T-helper 2 cell treated with Interferon-gamma antibody and Interleukin-4, amounts not matched to agents 100 ng/mL and 5 ng/mL, for 36 hours (primary cell): ENCODE measurements at regions not wholly inside any gene's neighbourhood (a gene's known extent, or its start where the extent isn't known, plus 50 kb on each side); places are given as distances from the start of the nearest gene placed in this dataset.

Source experiments
- intact Hi-C: fragments of 100-400 bp; cut with micrococcal nuclease; formaldehyde crosslinking; loops from one replicate; pipeline ENCODE4 v1.15.1; 2023

GRCh38 chr17:73782641-73783381 lies 138.6 kb upstream of the SDK2 start:
- intact Hi-C loops = no loop called here

- intact Hi-C loops = no loop called here
Observed at GRCh38 chr17:73783382-73783766, 139.1 kb upstream of the SDK2 start.

GRCh38 chr17:73783945-73784603 lies 139.8 kb upstream of the SDK2 start:
- intact Hi-C loops = no loop called here

GRCh38 chr17:73785496-73785895 lies 141.3 kb upstream of the SDK2 start:
- intact Hi-C loops = no loop called here

- intact Hi-C loops = no loop called here
Observed at GRCh38 chr17:73785958-73786743, 141.9 kb upstream of the SDK2 start.

- intact Hi-C loops = no loop called here
Observed at GRCh38 chr17:73787076-73788059, 143.1 kb upstream of the SDK2 start.

GRCh38 chr17:73788111-73788510 lies 143.9 kb upstream of the SDK2 start:
- intact Hi-C loops = no loop called here

- intact Hi-C loops = no loop called here
Observed at GRCh38 chr17:73791121-73791520, 146.9 kb upstream of the SDK2 start.

GRCh38 chr17:73791631-73792030 lies 147.4 kb upstream of the SDK2 start:
- intact Hi-C loops = no loop called here

GRCh38 chr17:73792994-73793393 lies 148.7 kb upstream of the SDK2 start:
- intact Hi-C loops = no loop called here

- intact Hi-C loops = no loop called here
Observed at GRCh38 chr17:73794336-73794735, 150.1 kb upstream of the SDK2 start.

GRCh38 chr17:73795730-73796129 lies 151.5 kb upstream of the SDK2 start:
- intact Hi-C loops = no loop called here

GRCh38 chr17:73797594-73798110 lies 153.4 kb upstream of the SDK2 start:
- intact Hi-C loops = no loop called here

- intact Hi-C loops = no loop called here
Observed at GRCh38 chr17:73798111-73798748, 154.0 kb upstream of the SDK2 start.

- intact Hi-C loops = no loop called here
Observed at GRCh38 chr17:73799096-73799495, 154.9 kb upstream of the SDK2 start.

- intact Hi-C loops = no loop called here
Observed at GRCh38 chr17:73799781-73800627, 155.8 kb upstream of the SDK2 start.

- intact Hi-C loops = no loop called here
Observed at GRCh38 chr17:73800893-73801292, 156.6 kb upstream of the SDK2 start.

GRCh38 chr17:73801455-73802100 lies 157.3 kb upstream of the SDK2 start:
- intact Hi-C loops = no loop called here

- intact Hi-C loops = no loop called here
Observed at GRCh38 chr17:73802314-73802713, 158.1 kb upstream of the SDK2 start.
